Erythroblast (primary cell): ENCODE measurements at regions not wholly inside any gene's neighbourhood (a gene's known extent, or its start where the extent isn't known, plus 50 kb on each side); places are given as distances from the start of the nearest gene placed in this dataset.
"Not testable (repeated sequence)": the region's sequence is repeated elsewhere in the genome, so short reads cannot be mapped to it uniquely, and the experiment has no call there.

ENCODE experiments used
- GATA1 ChIP-seq: IDR thresholded peaks from 2 replicates; pipeline ENCODE4 v1.6.1; 2011; ENCODE audit warnings: low read depth, mild to moderate bottlenecking, control low read depth, low read length, moderate library complexity
- POLR2A ChIP-seq: IDR thresholded peaks from 2 replicates; pipeline ENCODE4 v1.6.1; 2011; ENCODE audit warnings: mild to moderate bottlenecking, low read length

GRCh38 chr14:106468869-106469268 lies 942.5 kb downstream of the TMEM121 start:
- not testable (repeated sequence) for TF ChIP-seq POLR2A, GATA1
